Superior temporal gyrus (tissue), 1 donor: ENCODE measurements at regions not wholly inside any gene's neighbourhood (a gene's known extent, or its start where the extent isn't known, plus 50 kb on each side); places are given as distances from the start of the nearest gene placed in this dataset.
"Not testable (repeated sequence)": the region's sequence is repeated elsewhere in the genome, so short reads cannot be mapped to it uniquely, and the experiment has no call there.

Experiments used
- DNase-seq: peaks from one replicate; pipeline ENCODE4 v3.0.0-alpha.2; 2016; ENCODE audit errors: extremely low spot score

DNA sequence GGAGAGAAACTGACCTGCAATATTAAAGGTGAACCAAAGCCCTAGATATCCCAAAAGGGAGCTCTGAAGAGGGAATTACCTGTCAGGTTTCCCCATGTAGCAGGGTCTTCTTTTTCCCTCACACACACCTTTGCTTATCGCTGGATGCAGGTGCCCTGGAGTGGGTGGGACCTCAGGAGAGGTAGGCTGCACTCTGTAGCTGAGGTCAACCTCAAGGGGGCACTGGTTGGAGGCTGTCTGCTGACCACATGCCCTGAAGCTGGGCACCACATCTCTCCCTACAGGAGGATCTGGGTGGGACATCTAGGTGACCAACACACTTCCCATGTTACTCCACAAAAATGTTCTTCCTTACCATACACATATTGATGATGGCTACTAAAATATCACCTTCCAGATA, 298.7 kb upstream of the USP25 start:
- no peak for DNase-seq

GRCh38 chr21:15433091-15433490, 296.7 kb upstream of the USP25 start:
- DNase-seq, result no peak

DNA sequence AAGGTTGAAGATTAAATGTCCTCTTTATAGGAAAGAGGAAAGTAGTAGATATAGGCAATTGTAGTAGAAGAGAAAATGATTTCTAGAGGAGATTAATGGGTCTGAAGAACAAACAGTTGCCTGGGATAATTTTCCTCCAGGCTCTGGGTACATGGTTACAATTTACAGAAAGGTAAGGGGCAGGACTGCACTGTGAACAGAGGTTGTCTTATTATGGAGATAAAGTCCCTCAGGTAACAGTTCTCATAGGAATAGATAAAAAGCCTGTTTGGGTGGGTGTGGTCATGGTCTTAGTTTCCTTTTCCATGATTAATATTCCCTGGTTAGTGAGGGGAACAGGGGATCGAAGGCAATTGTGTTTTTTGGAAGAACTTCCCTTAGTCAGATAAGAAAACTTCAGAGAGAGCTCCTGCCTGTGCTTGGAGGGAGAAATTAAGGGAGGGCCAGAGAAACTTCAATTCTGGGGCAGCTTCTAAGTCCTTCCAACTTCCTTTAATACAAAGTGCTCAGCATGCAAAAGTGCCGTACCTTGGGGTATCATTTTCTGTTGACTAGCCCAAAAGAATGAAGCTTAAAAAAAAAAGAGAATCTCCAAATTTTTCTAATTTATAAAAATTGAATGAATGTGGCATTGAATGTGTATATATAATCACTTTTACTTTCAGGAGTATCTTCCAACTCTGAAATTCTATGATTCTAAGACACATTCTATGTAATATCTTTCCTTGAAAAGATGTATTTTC, 295.4 kb upstream of the USP25 start:
- no peak for DNase-seq

- no peak for DNase-seq
These were observed 293.8 kb upstream of the USP25 start for GRCh38 chr21:15436031-15436430.

DNA sequence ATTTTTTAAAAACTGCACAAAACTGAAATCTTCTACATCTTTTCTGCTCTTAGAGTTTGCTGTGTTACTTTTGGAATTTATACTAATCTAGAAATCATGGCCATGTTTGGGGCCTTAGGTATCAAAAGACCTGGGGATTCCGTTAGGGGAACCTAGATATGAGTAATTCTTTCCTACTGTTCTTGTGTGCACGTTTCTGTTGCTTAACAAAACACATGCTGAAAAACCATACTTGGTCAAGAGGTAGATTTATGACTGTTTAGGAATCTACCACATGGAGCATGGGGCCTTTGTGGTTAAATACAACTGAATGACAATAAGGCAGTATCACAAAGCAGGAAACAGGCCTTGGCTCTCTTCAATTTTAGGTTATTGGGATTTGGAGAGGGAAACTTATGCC, 291.9 kb upstream of the USP25 start:
- DNase-seq, result no peak

DNA sequence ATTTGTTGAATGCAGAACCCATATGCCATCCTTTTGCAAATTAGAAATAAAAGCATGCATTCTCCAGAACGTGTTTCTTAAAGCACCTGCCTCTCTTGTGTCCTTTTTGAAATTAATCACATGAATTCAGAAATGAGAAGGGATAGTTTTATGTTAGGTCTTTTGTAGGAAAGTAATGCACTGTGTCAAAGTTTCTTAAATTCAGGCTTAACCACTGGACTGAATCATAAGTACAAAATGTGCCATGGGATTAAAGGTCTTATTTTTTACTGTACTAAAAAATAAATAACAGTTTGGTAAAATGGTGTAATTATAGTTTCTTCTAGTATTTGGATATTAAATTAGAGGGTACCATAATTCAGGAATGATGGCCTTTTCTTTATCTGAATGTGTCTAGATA, 290.1 kb upstream of the USP25 start:
- no peak for DNase-seq

GRCh38 chr21:15441060-15441493, 288.7 kb upstream of the USP25 start:
- DNase-seq, result no peak

DNA sequence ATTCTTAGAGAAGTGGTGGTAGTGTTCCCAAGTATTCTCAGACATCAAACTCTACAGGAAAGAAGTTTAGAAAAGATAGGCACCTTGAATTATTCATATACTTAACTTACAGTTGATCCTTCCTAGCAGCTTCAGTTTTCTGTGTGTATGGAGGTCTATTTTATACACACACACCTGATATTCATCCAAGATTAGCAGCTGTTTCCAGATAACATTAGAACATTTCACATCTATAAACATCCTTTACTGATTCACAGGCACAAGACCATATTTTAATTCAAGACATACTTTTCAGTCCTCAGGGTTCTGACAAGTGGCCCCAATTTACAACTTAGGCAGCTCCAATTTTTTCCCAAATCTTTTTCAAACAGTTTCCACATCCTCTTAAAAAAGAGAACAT, 287.8 kb upstream of the USP25 start:
- DNase-seq, result no peak

GRCh38 chr21:15442743-15443469, 286.9 kb upstream of the USP25 start:
- no peak for DNase-seq

DNA sequence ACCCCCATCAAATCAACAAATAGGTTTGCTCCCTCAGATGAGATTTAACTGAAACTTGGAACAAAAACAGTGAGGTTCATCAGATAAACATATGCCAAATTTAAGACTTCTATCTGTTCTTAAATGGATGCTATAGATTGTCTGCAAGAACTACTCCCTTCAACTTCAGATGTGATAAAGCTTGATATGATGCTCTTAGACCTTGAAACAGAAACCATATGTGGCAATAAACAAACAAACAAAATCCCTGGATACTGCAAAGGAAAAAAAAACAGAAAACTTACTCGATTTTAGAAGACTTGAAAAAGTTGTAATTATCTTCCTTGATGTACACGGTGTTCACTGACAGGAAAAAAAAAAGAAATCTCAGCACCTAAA, 286.1 kb upstream of the USP25 start:
- no peak for DNase-seq

- no peak for DNase-seq
These were observed 285.4 kb upstream of the USP25 start for GRCh38 chr21:15444118-15444960.

DNA sequence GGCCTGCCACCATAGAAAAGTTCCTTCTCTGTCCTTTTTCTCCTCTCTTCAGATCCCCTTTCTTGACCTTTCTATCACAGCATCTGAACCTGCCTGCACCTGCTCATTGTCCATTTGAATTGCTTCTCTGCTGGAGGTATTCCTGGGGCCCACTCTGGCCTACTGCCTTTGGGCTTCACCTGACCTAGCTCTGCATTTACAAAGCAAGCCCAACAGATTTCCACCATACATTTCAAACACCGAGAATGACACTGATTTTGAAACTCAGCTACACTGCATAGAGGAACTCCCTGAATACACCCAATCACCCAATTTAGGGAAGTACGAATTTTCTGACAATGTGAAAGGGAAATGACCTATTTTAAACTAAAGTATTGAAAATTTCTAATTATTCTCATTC, 284.5 kb upstream of the USP25 start:
- DNase-seq, result no peak

- DNase-seq, result no peak
These were observed 283.6 kb upstream of the USP25 start for GRCh38 chr21:15446223-15446622.

GRCh38 chr21:15449556-15449955, 280.2 kb upstream of the USP25 start:
- no peak for DNase-seq

GRCh38 chr21:15453261-15453660, 276.5 kb upstream of the USP25 start:
- no peak for DNase-seq

DNA sequence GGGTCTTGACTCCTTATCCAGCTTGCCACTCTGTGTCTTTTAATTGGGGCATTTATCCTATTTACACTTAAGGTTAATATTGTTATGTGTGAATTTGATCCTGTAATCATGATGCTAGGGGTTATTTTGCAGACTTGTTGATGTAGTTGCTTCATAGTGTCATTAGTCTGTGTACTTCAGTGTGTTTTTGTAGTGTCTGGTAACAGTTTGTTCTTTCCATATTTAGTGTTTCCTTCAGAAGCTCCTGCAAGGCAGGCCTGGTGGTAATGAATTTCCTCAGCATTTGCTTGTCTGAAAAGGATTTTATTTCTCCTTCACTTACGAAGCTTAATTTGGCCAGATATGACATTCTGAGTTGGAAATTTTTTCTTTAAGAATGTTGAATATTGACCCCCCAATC, 276.0 kb upstream of the USP25 start:
- not testable (repeated sequence) for DNase-seq

GRCh38 chr21:15454931-15455330, 274.9 kb upstream of the USP25 start:
- not testable (repeated sequence) for DNase-seq

DNA sequence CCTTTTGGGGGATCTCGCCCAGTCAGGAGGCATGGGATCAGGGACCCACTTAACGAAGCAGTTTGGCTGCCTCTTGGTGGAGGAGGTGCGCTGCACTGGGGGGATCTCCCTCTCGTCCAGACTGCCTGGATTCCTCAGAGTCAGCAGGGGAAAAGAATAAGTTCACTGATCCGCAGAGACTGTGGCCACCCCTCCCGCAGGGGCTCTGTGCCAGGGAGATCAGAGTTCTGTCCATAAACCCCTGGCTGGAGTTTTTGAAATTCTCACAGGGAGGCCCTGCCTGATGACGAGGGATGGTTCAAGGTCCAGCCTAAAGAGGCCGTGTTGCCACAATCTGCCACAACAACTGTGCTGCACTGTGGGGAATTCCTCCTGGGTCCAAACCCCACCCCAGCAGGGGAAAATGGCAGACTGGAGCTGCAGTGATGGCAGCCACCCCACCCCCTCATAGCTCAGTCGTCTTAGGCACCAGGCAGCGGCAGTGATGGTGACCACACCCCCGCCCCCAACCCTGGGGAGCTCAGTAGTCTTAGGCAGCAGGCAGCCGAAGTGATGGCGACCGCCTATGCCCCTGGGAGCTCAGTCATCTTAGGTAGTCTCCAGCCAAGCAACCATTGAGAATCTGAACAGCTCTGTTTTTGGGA, 273.8 kb upstream of the USP25 start:
- no peak for DNase-seq

GRCh38 chr21:15457965-15458364, 271.8 kb upstream of the USP25 start:
- no peak for DNase-seq

GRCh38 chr21:15462092-15462491, 267.7 kb upstream of the USP25 start:
- DNase-seq, result no peak

- no peak for DNase-seq
These were observed 263.5 kb upstream of the USP25 start for GRCh38 chr21:15466329-15466728.

DNA sequence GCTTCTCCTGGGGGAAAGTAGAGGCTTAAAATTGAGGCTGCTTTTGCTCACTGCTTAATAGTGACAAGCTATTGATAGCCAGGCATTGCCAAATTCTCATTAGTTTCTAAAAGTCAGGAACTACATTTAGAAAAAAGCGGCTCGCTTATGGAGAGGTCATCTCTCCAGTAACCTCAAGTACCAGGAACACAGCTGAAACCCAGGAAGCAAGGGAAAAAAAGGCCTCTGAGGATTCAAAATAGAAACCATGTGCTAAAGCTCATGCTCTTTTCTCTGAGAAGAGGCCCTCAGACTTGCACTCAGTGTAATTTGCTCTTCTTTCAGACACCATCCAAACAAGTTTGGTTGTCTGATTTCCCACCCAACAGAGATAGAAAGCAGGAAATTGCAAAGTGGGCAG, 261.4 kb upstream of the USP25 start:
- DNase-seq, result no peak
